IgD-negative memory B cell (primary cell): ENCODE measurements at regions not wholly inside any gene's neighbourhood (a gene's known extent, or its start where the extent isn't known, plus 50 kb on each side); places are given as distances from the start of the nearest gene placed in this dataset.

Experiments used
- H3K27ac Mint-ChIP-seq, 3 donors: one replicate each; pipeline ENCODE4 v1.8.0; 2020 to 2022; ENCODE audit warnings: mild to moderate bottlenecking in 3 of 3, mixed read lengths in 3 of 3, moderate library complexity in 1 of 3
- H3K27me3 Mint-ChIP-seq: one replicate; pipeline ENCODE4 v1.8.0; 2021; ENCODE audit warnings: mixed read lengths
- H3K36me3 Mint-ChIP-seq: one replicate; pipeline ENCODE4 v1.8.0; 2020; ENCODE audit warnings: mild to moderate bottlenecking, mixed read lengths
- H3K4me1 Mint-ChIP-seq, 3 donors: one replicate each; pipeline ENCODE4 v1.8.0; 2020 to 2022; ENCODE audit warnings: mixed read lengths in 3 of 3, mild to moderate bottlenecking in 1 of 3
- H3K4me3 Mint-ChIP-seq, 4 donors: one replicate each; pipeline ENCODE4 v1.8.0; 2020 to 2022; ENCODE audit warnings: mild to moderate bottlenecking in 4 of 4, mixed read lengths in 4 of 4, moderate library complexity in 3 of 4
- H3K9me3 Mint-ChIP-seq, 3 donors: one replicate each; pipeline ENCODE4 v1.8.0; 2020 to 2021; ENCODE audit warnings: mixed read lengths in 3 of 3, mild to moderate bottlenecking in 1 of 3

GRCh38 chr18:34159691-34160185 lies 65.0 kb downstream of the NOL4 start:
- no peaks in the 10 kb centered on the region for H3K36me3 Mint-ChIP-seq
- no peak overlapping the region for H3K4me3 Mint-ChIP-seq
- peaks cover 7% of the 10 kb centered on the region for H3K27me3 Mint-ChIP-seq
- no peaks in the 10 kb centered on the region for H3K4me1 Mint-ChIP-seq
- peaks cover 0 to 5% (median 0%) of the 10 kb centered on the region in 3 donors for H3K9me3 Mint-ChIP-seq
- H3K27ac Mint-ChIP-seq = no peak overlapping the region

- H3K36me3 Mint-ChIP-seq = no peaks in the 10 kb centered on the region
- H3K27me3 Mint-ChIP-seq = peaks cover 7% of the 10 kb centered on the region
- H3K9me3 Mint-ChIP-seq = peaks cover 0 to 6% (median 0%) of the 10 kb centered on the region in 3 donors
- H3K4me1 Mint-ChIP-seq = peaks cover 0 to 2% (median 2%) of the 10 kb centered on the region in 3 donors
- H3K27ac Mint-ChIP-seq = no peak overlapping the region
- H3K4me3 Mint-ChIP-seq = no peak overlapping the region
These were observed 65.6 kb downstream of the NOL4 start for GRCh38 chr18:34158881-34159690.

DNA sequence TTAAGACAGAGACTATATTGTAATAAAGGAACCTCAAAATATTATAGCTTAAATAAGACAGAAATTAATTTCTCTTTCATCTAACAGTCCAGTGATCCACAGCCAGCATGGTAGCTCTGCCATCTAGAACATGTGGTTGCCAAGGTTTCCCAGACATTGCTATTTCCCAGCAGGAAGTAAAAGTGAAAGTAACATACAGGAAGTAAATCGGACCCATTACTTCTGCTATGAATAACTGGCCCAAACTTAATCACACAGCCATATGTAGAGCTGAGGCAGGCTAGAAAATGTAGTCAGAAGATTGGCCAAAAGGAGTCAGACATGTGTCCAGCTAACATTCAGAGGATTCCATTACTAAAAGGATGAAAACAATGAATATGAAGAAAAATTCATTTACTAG lies 71.0 kb downstream of the NOL4 start:
- peaks cover 7 to 8% (median 8%) of the 10 kb centered on the region in 3 donors for H3K4me1 Mint-ChIP-seq
- peaks cover 5% of the 10 kb centered on the region for H3K27me3 Mint-ChIP-seq
- peak overlapping the region in 1 of 4 donors; percentile 78 for H3K4me3 Mint-ChIP-seq
- H3K27ac Mint-ChIP-seq = no peak overlapping the region
- no peaks in the 10 kb centered on the region for H3K36me3 Mint-ChIP-seq
- H3K9me3 Mint-ChIP-seq = peaks cover 0 to 6% (median 0%) of the 10 kb centered on the region in 3 donors

DNA sequence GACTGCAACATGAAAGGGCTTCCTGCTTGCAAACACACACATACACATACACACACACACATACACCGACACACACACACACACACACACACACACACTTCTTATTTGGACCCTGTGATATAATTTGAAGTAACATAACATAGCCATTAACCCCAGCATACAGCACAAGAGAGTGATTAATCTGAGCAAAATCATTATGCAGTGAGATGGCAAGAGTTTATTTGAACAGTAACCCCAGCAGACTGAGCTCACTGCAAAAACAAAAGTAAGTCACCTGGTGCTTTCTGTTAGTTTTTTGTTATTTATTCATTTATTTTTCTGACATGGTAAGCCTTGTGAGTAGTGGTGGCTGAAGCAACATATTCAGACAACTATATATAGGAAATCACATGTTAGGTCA lies 93.7 kb downstream of the NOL4 start:
- peaks cover 0 to 2% (median 0%) of the 10 kb centered on the region in 3 donors for H3K9me3 Mint-ChIP-seq

GRCh38 chr18:34128436-34128835 lies 96.3 kb downstream of the NOL4 start:
- Mint-ChIP-seq H3K4me1 (no peaks in the 10 kb centered on the region), H3K4me3 (no peak overlapping the region), H3K27me3 (no peaks in the 10 kb centered on the region), H3K27ac (no peak overlapping the region), H3K9me3 (no peaks in the 10 kb centered on the region), H3K36me3 (no peaks in the 10 kb centered on the region)

More for the DNA sequence above, 93.7 kb downstream of the NOL4 start:
- Mint-ChIP-seq H3K4me1 (no peaks in the 10 kb centered on the region), H3K4me3 (no peak overlapping the region), H3K36me3 (no peaks in the 10 kb centered on the region), H3K27me3 (no peaks in the 10 kb centered on the region), H3K27ac (no peak overlapping the region)

DNA sequence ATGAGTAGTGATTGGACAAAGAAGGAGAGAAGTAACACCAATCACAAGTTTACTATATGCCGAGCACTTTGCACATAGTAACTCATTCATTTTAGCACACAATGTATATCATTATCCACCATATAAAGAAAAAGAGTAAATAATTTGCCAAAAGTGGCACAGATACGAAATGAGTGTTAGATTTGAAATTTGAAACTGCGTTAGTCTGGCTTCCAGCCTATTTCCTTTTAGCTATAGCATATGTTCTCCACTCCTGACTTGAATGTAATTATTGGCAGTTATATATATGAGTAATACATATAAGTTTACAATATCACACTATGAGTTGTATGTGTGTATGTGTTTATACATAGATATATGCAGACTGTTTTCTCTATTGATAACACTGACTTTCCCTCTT lies 98.6 kb downstream of the NOL4 start:
- no peaks in the 10 kb centered on the region for H3K27me3 Mint-ChIP-seq
- H3K4me1 Mint-ChIP-seq = no peaks in the 10 kb centered on the region
- H3K9me3 Mint-ChIP-seq = no peaks in the 10 kb centered on the region
- H3K4me3 Mint-ChIP-seq = no peak overlapping the region
- no peaks in the 10 kb centered on the region for H3K36me3 Mint-ChIP-seq
- no peak overlapping the region for H3K27ac Mint-ChIP-seq

GRCh38 chr18:34122724-34123334 lies 101.9 kb downstream of the NOL4 start:
- H3K36me3 Mint-ChIP-seq = no peaks in the 10 kb centered on the region
- H3K4me3 Mint-ChIP-seq = no peak overlapping the region
- no peaks in the 10 kb centered on the region for H3K4me1 Mint-ChIP-seq
- H3K9me3 Mint-ChIP-seq = peaks cover 0 to 1% (median 0%) of the 10 kb centered on the region in 3 donors
- H3K27me3 Mint-ChIP-seq = no peaks in the 10 kb centered on the region
- no peak overlapping the region for H3K27ac Mint-ChIP-seq

DNA sequence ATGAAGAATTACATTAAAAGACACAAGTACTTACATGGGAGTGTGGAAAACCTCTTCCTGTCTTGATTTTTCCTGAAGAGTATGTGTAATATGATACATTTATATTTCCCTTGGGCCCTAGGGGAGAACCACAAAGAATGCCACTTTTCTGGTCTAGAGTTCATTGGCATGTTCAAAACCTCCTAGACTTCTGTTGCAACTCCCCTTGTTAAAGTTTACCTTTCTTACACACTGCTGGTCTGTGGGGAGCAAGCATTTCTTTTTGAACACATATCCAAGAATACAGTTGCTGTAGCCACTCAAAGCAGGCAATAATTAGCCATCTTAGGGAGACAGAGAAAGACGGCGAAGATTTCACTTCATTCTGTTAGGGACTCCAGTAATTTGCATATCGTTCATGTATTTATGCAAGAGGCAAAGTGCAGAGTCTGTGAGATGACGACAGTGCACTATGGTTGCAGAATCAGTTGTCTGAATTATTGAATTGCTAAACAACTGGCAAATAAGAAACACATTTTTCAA lies 103.5 kb downstream of the NOL4 start:
- Mint-ChIP-seq H3K4me1 (no peaks in the 10 kb centered on the region), H3K9me3 (peaks cover 0 to 1% (median 0%) of the 10 kb centered on the region in 3 donors), H3K27me3 (no peaks in the 10 kb centered on the region), H3K4me3 (no peak overlapping the region), H3K27ac (no peak overlapping the region), H3K36me3 (no peaks in the 10 kb centered on the region)

- H3K4me1 Mint-ChIP-seq = no peaks in the 10 kb centered on the region
- H3K27me3 Mint-ChIP-seq = no peaks in the 10 kb centered on the region
- no peak overlapping the region for H3K27ac Mint-ChIP-seq
- no peaks in the 10 kb centered on the region for H3K36me3 Mint-ChIP-seq
- peaks cover 0 to 1% (median 0%) of the 10 kb centered on the region in 3 donors for H3K9me3 Mint-ChIP-seq
- no peak overlapping the region for H3K4me3 Mint-ChIP-seq
These were observed 104.4 kb downstream of the NOL4 start for GRCh38 chr18:34120294-34120693.

DNA sequence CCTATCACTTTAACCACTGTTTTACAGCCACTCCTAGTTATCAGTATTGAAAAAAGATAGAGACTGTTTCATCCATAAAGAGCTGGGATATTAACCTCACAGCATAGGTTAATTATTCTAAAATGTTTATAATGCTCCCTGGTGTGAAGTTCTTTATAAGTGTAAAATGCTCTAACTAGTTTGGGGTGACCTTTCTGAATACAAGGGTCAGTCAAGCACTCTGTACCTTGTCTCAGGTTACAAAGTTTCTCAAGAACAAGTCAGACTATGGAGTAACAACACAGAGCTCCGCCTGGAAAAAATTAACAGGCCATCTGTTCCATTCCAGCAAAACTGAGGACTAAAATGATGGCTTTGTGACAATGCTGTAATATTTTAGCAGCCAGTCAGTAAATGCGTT lies 107.4 kb downstream of the NOL4 start:
- Mint-ChIP-seq H3K4me3 (no peak overlapping the region), H3K4me1 (no peaks in the 10 kb centered on the region), H3K36me3 (no peaks in the 10 kb centered on the region), H3K27ac (no peak overlapping the region), H3K9me3 (peaks cover 0 to 1% (median 0%) of the 10 kb centered on the region in 3 donors), H3K27me3 (no peaks in the 10 kb centered on the region)

GRCh38 chr18:34115409-34116081 lies 109.2 kb downstream of the NOL4 start:
- no peaks in the 10 kb centered on the region for H3K36me3 Mint-ChIP-seq

DNA sequence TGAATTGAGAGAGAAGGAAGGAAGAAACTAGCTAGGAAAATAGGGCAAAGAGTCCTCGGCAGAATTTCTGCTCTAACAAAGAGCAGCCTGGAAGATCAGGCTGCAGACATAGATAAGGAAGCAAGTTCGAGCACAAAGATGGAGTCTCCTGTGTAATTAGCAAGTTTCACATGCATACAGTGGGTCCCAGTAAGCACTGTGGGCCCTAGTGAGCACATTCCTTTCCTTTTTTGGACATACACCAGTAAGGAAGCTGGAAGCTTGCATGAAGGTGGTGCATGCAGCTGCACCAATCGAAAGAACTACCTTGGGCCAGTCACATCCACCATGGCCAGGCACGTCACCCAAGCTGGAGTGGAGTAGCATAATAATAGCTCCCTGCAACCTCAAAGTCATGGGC lies 109.7 kb downstream of the NOL4 start:
- Mint-ChIP-seq H3K36me3 (no peaks in the 10 kb centered on the region), H3K4me1 (no peaks in the 10 kb centered on the region), H3K27me3 (no peaks in the 10 kb centered on the region)

More at GRCh38 chr18:34115409-34116081, 109.2 kb downstream of the NOL4 start:
- Mint-ChIP-seq H3K27ac (no peak overlapping the region), H3K9me3 (peaks cover 0 to 5% (median 1%) of the 10 kb centered on the region in 3 donors), H3K4me3 (no peak overlapping the region), H3K4me1 (no peaks in the 10 kb centered on the region), H3K27me3 (no peaks in the 10 kb centered on the region)

DNA sequence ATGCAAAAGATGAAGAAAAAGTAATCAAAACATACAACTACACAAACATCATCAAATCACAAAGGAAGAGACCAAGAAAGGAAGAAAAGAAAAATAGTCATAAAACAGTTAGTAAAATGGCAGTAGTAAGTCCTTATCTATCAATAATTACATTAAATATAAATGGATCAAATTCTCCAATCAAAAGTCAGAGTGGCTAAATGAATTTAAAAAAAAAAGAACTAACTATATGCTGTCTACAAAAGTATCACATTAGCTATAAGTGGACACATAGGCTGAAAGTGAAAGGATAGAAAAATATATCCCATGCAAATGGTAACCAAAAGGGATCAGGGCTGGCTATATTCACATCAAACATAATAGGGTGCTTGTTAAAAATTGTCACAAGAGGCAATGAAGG lies 116.5 kb downstream of the NOL4 start:
- Mint-ChIP-seq H3K4me1 (no peaks in the 10 kb centered on the region), H3K9me3 (peaks cover 4 to 18% (median 6%) of the 10 kb centered on the region in 3 donors), H3K4me3 (no peak overlapping the region), H3K27ac (no peak overlapping the region), H3K27me3 (peaks cover 1% of the 10 kb centered on the region), H3K36me3 (no peaks in the 10 kb centered on the region)

More for the DNA sequence above, 109.7 kb downstream of the NOL4 start:
- Mint-ChIP-seq H3K9me3 (peaks cover 0 to 5% (median 1%) of the 10 kb centered on the region in 3 donors), H3K27ac (no peak overlapping the region), H3K4me3 (no peak overlapping the region)

DNA sequence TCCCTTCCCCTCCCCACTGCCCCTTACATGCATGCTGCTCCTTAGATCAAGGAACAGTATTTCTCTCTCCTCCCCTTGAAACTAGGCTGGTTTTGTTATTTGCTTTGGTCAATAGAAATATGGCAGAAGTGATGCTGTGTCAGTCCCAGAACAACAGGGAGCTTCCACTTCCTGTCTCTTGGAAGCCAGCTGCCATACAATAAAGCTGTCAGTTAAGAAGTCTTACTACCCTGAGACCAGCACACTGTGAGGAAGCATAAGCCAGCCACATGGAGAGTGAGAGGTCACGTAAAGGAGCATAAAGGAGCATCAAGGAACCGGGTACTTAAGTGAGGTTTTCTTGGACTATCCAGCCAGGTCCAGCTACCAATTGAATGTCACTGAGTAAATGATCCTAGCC lies 126.6 kb downstream of the NOL4 start:
- Mint-ChIP-seq H3K4me1 (no peaks in the 10 kb centered on the region), H3K36me3 (no peaks in the 10 kb centered on the region), H3K27ac (no peak overlapping the region), H3K27me3 (no peaks in the 10 kb centered on the region), H3K9me3 (no peaks in the 10 kb centered on the region), H3K4me3 (no peak overlapping the region)

DNA sequence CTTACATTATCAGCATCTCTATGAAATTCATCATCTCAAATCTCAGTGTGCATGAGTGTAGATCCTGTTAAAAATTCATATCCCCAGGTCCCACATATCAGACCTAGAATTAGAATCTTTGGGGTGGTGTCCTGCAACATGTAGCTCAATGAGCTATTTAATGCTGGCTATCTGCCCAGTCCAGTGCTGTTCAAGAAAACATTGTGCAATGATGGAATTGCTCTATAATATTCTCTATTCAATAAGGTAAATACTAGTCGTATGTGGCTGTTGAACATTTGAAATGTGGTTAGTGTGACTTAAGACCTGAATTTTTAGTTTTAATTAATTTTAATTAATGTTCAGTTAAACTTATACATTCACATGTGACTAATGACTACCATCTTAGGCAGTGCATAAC lies 127.4 kb downstream of the NOL4 start:
- no peaks in the 10 kb centered on the region for H3K9me3 Mint-ChIP-seq
- H3K4me3 Mint-ChIP-seq = no peak overlapping the region
- H3K4me1 Mint-ChIP-seq = no peaks in the 10 kb centered on the region
- H3K27ac Mint-ChIP-seq = no peak overlapping the region
- no peaks in the 10 kb centered on the region for H3K27me3 Mint-ChIP-seq
- H3K36me3 Mint-ChIP-seq = no peaks in the 10 kb centered on the region
